ENCODE measurements at regions not wholly inside any gene's neighbourhood (a gene's known extent, or its start where the extent isn't known, plus 50 kb on each side); places are given as distances from the start of the nearest gene placed in this dataset.
"Not testable (repeated sequence)": the region's sequence is repeated elsewhere in the genome, so short reads cannot be mapped to it uniquely, and the experiment has no call there.

GRCh38 chr5:103883143-103883542, 320.6 kb upstream of the NUDT12 start:
- Mint-ChIP-seq H3K4me1 (no peaks in the 10 kb centered on the region), H3K27ac (no peak overlapping the region), H3K9me3 (peaks cover 2% of the 10 kb centered on the region), H3K27me3 (no peaks in the 10 kb centered on the region), H3K4me3 (no peak overlapping the region), H3K36me3 (no peaks in the 10 kb centered on the region)
- DNase-seq (ENCODE audit: low spot score in 2 of 2) = no peak
- ATAC-seq (ENCODE audit: low read depth) = no peak

DNA sequence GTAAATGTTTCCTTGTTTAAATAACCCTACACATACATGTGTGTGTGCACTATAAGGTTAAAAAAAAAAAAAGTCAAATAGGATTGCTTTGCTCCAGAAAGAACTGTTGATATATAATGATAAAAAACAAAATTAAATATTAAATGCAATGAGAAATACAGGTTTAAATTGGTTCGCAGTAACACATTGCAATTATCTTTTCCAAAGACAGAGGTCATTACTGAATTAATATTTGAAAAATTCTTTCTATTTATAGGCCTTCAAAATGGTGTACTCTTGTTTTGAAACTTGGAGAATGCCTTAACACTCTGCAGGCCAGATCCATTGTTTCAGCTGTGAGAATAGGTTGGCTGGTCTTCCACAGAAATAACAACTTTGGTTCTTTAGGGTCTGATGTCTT, 319.0 kb upstream of the NUDT12 start:
- DNase-seq (ENCODE audit: low spot score in 2 of 2) = no peak
- Mint-ChIP-seq H3K4me1 (no peaks in the 10 kb centered on the region), H3K27ac (no peak overlapping the region), H3K4me3 (no peak overlapping the region), H3K9me3 (peaks cover 1% of the 10 kb centered on the region), H3K36me3 (no peaks in the 10 kb centered on the region), H3K27me3 (no peaks in the 10 kb centered on the region)
- ATAC-seq (ENCODE audit: low read depth) = no peak

DNA sequence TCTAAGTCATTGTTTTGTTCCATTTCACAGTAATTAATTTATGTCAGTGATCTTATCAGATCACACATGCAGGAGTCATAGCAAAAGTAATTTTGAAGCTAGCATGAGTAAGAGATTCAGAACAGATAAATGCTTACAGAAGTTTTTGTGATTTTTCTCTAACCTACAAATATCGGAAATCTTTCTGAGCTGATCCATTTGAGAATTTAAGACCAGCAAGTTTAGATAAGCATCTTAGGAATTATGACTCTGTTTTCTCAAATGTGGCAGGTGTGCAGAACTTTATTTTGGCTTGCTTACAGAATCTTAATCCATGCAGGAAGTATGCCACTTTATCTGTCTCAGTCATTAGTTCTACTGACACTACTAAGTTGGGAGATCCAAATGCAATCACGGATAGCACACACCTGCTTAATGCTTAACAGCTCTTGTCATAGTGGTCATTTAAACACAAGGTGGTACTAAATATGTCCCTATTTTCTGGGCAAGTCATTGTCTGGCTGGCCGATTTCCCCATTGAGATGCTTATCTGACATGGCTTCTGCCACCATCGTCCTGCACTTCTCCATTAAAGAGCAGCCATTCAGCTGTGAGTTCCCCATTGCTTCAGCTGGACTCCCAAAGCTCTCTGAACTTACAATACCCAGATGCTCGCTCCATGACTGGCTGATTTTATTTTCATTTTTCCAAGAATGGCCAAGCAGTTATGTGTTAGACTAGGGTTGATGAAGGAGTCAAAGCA, 305.4 kb upstream of the NUDT12 start:
- ATAC-seq (ENCODE audit: low read depth) = no peak
- no peaks in the 10 kb centered on the region for H3K4me1 Mint-ChIP-seq
- no peaks in the 10 kb centered on the region for H3K36me3 Mint-ChIP-seq
- H3K4me3 Mint-ChIP-seq = no peak overlapping the region
- H3K27me3 Mint-ChIP-seq = no peaks in the 10 kb centered on the region
- DNase-seq (ENCODE audit: low spot score in 2 of 2) = no peak
- peaks cover 3% of the 10 kb centered on the region for H3K9me3 Mint-ChIP-seq
- H3K27ac Mint-ChIP-seq = no peak overlapping the region

- no peaks in the 10 kb centered on the region for H3K36me3 Mint-ChIP-seq
- H3K4me3 Mint-ChIP-seq = no peak overlapping the region
- no peak overlapping the region for H3K27ac Mint-ChIP-seq
- H3K9me3 Mint-ChIP-seq = peaks cover 3% of the 10 kb centered on the region
- no peaks in the 10 kb centered on the region for H3K27me3 Mint-ChIP-seq
- no peak for ATAC-seq (ENCODE audit: low read depth)
- no peak for DNase-seq (ENCODE audit: low spot score in 2 of 2)
- no peaks in the 10 kb centered on the region for H3K4me1 Mint-ChIP-seq
These were observed 303.6 kb upstream of the NUDT12 start for GRCh38 chr5:103866169-103866568.

DNA sequence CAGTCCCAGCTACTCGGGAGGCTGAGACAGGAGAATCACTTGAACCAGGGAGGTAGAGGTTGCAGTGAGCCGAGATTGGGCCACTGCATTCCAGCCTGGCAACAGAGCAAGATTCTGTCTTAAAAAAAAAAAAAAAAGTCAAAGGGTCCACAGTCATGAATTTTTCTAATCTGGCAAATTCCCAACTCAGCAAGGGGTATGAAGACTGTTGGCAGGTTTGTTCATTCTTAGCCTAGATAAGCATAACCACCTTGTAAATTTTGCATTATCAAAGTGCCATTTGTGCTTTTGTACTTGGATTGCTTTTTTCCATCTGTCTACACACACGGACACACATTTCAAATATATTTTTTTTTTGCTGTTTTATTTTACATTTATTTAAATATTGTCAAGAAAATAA, 299.8 kb upstream of the NUDT12 start:
- ATAC-seq (ENCODE audit: low read depth) (no peak), DNase-seq (ENCODE audit: low spot score in 2 of 2) (no peak)
- Mint-ChIP-seq H3K9me3 (peaks cover 6% of the 10 kb centered on the region), H3K4me1 (no peaks in the 10 kb centered on the region), H3K27ac (no peak overlapping the region), H3K4me3 (no peak overlapping the region), H3K36me3 (no peaks in the 10 kb centered on the region), H3K27me3 (no peaks in the 10 kb centered on the region)

DNA sequence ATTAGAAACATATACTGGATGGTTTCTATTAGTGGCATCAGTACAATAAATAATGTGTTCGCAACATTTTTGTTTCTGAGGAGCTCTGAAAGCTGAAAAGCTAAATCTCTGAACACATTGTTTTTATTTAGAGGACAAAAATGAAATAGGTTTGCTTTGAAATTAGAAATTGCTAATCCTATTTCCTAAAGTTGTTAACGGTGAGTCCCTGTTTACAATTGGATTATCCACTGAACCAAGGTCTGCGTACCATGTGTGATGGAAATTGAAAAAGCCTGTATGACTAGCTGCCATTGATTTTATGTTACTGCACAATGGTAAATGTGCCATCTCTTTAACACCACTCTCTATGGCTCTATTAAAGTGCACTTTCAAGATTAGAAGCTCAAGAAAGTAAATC, 297.7 kb upstream of the NUDT12 start:
- H3K4me3 Mint-ChIP-seq = no peak overlapping the region
- peaks cover 7% of the 10 kb centered on the region for H3K9me3 Mint-ChIP-seq
- H3K27ac Mint-ChIP-seq = no peak overlapping the region
- DNase-seq (ENCODE audit: low spot score in 2 of 2) = no peak
- H3K36me3 Mint-ChIP-seq = no peaks in the 10 kb centered on the region
- no peaks in the 10 kb centered on the region for H3K4me1 Mint-ChIP-seq
- no peak for ATAC-seq (ENCODE audit: low read depth)
- no peaks in the 10 kb centered on the region for H3K27me3 Mint-ChIP-seq

DNA sequence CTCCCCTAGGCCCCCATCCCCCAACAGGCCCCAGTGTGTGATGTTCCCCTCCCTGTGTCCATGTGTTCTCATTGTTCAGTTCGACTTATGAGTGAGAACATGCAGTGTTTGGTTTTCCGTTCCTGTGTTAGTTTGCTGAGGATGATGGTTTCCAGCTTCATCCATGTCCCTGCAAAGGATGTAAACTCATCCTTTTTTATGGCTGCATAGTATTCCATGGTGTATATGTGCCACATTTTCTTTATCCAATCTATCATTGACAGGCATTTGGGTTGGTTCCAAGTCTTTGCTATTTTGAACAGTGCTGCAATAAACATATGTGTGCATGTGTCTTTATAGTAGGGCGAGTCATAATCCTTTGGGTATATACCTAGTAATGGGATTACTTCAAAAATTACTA, 295.8 kb upstream of the NUDT12 start:
- H3K27ac Mint-ChIP-seq; DNase-seq (ENCODE audit: low spot score in 2 of 2); H3K4me1 Mint-ChIP-seq; ATAC-seq (ENCODE audit: low read depth); H3K4me3 Mint-ChIP-seq; H3K27me3 Mint-ChIP-seq; H3K36me3 Mint-ChIP-seq; H3K9me3 Mint-ChIP-seq: not testable (repeated sequence)

DNA sequence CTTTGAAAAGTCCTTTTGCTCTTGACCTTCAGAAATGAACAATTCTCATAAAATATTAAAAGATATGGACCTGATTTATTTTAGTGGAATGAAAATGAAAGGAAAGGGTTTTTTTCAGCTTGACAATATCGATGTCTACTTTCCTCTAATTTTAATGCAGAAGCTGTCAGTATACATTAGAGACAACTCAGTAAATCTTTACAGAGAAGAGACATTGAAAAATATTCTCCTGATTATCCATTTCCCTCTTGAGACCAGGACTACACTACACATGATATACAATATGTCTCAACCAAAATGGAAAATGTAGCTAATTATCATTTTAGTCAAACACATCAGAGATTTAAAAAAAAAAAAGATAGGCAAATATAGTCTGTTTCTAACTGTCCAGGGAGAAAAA, 288.5 kb upstream of the NUDT12 start:
- Mint-ChIP-seq H3K27me3 (no peaks in the 10 kb centered on the region), H3K27ac (no peak overlapping the region), H3K4me1 (no peaks in the 10 kb centered on the region), H3K9me3 (peaks cover 3% of the 10 kb centered on the region), H3K36me3 (no peaks in the 10 kb centered on the region), H3K4me3 (no peak overlapping the region)
- ATAC-seq (ENCODE audit: low read depth) (no peak), DNase-seq (ENCODE audit: low spot score in 2 of 2) (no peak)

GRCh38 chr5:103849934-103850333, 287.3 kb upstream of the NUDT12 start:
- Mint-ChIP-seq H3K4me3 (no peak overlapping the region), H3K9me3 (peaks cover 3% of the 10 kb centered on the region), H3K27me3 (no peaks in the 10 kb centered on the region), H3K27ac (no peak overlapping the region), H3K4me1 (no peaks in the 10 kb centered on the region), H3K36me3 (no peaks in the 10 kb centered on the region)
- ATAC-seq (ENCODE audit: low read depth) (no peak), DNase-seq (ENCODE audit: low spot score in 2 of 2) (no peak)

DNA sequence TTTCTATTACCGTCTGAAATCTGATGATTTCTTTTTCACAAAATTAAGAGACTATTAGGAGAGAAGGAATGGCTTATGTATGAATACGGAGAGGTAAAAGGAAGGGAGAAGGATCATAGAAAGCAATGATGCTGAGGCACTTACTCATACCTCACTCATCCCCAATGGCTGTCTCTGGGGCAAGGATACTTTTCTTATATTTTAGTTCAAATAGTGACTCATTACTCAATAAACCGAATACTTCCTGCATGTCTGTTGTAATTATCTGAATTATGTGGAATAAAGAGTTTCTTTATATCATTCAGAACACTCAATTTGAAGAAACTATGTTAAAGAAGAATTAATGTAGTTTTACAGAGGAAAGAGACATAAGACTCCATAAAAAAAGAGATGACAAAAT, 284.5 kb upstream of the NUDT12 start:
- no peak for DNase-seq (ENCODE audit: low spot score in 2 of 2)
- no peak for ATAC-seq (ENCODE audit: low read depth)
- peaks cover 5% of the 10 kb centered on the region for H3K9me3 Mint-ChIP-seq
- H3K36me3 Mint-ChIP-seq = no peaks in the 10 kb centered on the region
- H3K4me1 Mint-ChIP-seq = no peaks in the 10 kb centered on the region
- no peak overlapping the region for H3K27ac Mint-ChIP-seq
- no peak overlapping the region for H3K4me3 Mint-ChIP-seq
- no peaks in the 10 kb centered on the region for H3K27me3 Mint-ChIP-seq

DNA sequence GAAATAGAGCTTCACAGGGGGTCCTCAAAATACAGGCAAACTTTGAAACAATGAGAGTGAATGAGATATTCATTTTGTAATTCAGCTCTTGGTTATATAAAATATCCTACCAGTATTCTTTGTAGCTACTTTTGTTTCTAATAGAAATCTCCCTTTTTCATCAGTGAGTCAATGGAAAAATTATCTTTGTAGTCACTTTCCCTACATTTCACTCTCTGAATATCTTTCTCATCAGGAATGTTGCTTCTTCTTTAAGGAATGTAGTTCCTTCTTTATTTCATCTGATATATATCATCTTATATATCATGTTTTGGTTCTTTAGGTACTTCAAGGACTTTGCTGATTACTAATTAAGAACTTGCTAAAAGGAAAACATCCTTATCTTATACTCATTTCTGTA, 280.3 kb upstream of the NUDT12 start:
- no peak overlapping the region for H3K27ac Mint-ChIP-seq
- H3K4me1 Mint-ChIP-seq = no peaks in the 10 kb centered on the region
- H3K36me3 Mint-ChIP-seq = no peaks in the 10 kb centered on the region
- ATAC-seq (ENCODE audit: low read depth) (no peak), DNase-seq (ENCODE audit: low spot score in 2 of 2) (no peak)
- no peak overlapping the region for H3K4me3 Mint-ChIP-seq
- H3K9me3 Mint-ChIP-seq = peaks cover 6% of the 10 kb centered on the region
- H3K27me3 Mint-ChIP-seq = no peaks in the 10 kb centered on the region

- H3K4me3 Mint-ChIP-seq = no peak overlapping the region
- no peak for DNase-seq (ENCODE audit: low spot score in 2 of 2)
- peaks cover 4% of the 10 kb centered on the region for H3K9me3 Mint-ChIP-seq
- H3K27ac Mint-ChIP-seq = no peak overlapping the region
- no peaks in the 10 kb centered on the region for H3K36me3 Mint-ChIP-seq
- ATAC-seq (ENCODE audit: low read depth) = no peak
- no peaks in the 10 kb centered on the region for H3K27me3 Mint-ChIP-seq
- no peaks in the 10 kb centered on the region for H3K4me1 Mint-ChIP-seq
These were observed 278.0 kb upstream of the NUDT12 start for GRCh38 chr5:103840600-103840999.

GRCh38 chr5:103834216-103834615, 271.6 kb upstream of the NUDT12 start:
- no peak overlapping the region for H3K4me3 Mint-ChIP-seq
- H3K9me3 Mint-ChIP-seq = peaks cover 1% of the 10 kb centered on the region
- ATAC-seq (ENCODE audit: low read depth) = no peak
- no peaks in the 10 kb centered on the region for H3K4me1 Mint-ChIP-seq
- H3K36me3 Mint-ChIP-seq = no peaks in the 10 kb centered on the region
- H3K27ac Mint-ChIP-seq = no peak overlapping the region
- DNase-seq (ENCODE audit: low spot score in 2 of 2) = no peak
- H3K27me3 Mint-ChIP-seq = no peaks in the 10 kb centered on the region

DNA sequence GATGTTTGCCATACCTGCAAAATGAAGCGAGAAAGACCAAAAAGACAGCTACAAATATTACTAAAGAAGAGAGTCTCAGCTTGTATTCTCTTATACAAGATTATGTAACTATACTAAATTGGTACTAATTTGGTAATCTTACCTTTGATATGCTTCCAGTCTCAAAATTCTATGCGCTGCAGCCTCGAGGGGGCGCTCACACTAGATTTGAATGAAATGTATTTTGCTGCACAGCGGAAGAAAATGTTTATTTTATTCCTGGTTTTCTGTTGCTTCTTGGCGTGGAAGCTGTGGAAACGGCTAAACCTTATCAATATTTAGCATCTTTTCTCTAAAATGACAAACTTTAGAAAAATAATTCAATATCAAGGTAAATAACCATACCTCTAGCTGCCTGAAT, 267.0 kb upstream of the NUDT12 start:
- Mint-ChIP-seq H3K27ac (no peak overlapping the region), H3K36me3 (no peaks in the 10 kb centered on the region), H3K4me1 (no peaks in the 10 kb centered on the region), H3K27me3 (no peaks in the 10 kb centered on the region), H3K4me3 (no peak overlapping the region), H3K9me3 (peaks cover 6% of the 10 kb centered on the region)
- no peak for DNase-seq (ENCODE audit: low spot score in 2 of 2)
- ATAC-seq (ENCODE audit: low read depth) = no peak

- ATAC-seq (ENCODE audit: low read depth) (no peak), DNase-seq (ENCODE audit: low spot score in 2 of 2) (no peak)
- Mint-ChIP-seq H3K4me1 (no peaks in the 10 kb centered on the region), H3K4me3 (no peak overlapping the region), H3K27me3 (no peaks in the 10 kb centered on the region), H3K9me3 (peaks cover 4% of the 10 kb centered on the region), H3K36me3 (no peaks in the 10 kb centered on the region), H3K27ac (no peak overlapping the region)
These were observed 265.4 kb upstream of the NUDT12 start for GRCh38 chr5:103827976-103828375.
